ENCODE measurements at regions not wholly inside any gene's neighbourhood (a gene's known extent, or its start where the extent isn't known, plus 50 kb on each side); places are given as distances from the start of the nearest gene placed in this dataset.

- no peak for DNase-seq
These were observed 564.0 kb downstream of the CCER1 start for GRCh38 chr12:90390947-90391346.

- DNase-seq = no peak
These were observed 586.9 kb downstream of the CCER1 start for GRCh38 chr12:90368081-90368480.

- no peak for DNase-seq
These were observed 588.7 kb downstream of the CCER1 start for GRCh38 chr12:90366286-90366685.

- no peak for DNase-seq
These were observed 594.7 kb downstream of the CCER1 start for GRCh38 chr12:90360300-90360699.

GRCh38 chr12:90355711-90356355, 599.1 kb downstream of the CCER1 start:
- no peak for DNase-seq

GRCh38 chr12:90343966-90344365, 611.0 kb downstream of the CCER1 start:
- no peak for DNase-seq

GRCh38 chr12:90342081-90342480, 612.9 kb downstream of the CCER1 start:
- DNase-seq = no peak

- DNase-seq = no peak
These were observed 615.1 kb downstream of the CCER1 start for GRCh38 chr12:90339837-90340236.

GRCh38 chr12:90338365-90338764, 616.6 kb downstream of the CCER1 start:
- DNase-seq = no peak

- DNase-seq = no peak
These were observed 618.0 kb downstream of the CCER1 start for GRCh38 chr12:90337018-90337417.

GRCh38 chr12:90335566-90335965, 619.4 kb downstream of the CCER1 start:
- no peak for DNase-seq

GRCh38 chr12:90333939-90334338, 621.0 kb downstream of the CCER1 start:
- no peak for DNase-seq

- no peak for DNase-seq
These were observed 621.6 kb downstream of the CCER1 start for GRCh38 chr12:90333424-90333823.

GRCh38 chr12:90331821-90332220, 623.2 kb downstream of the CCER1 start:
- no peak for DNase-seq

- DNase-seq = no peak
These were observed 622.6 kb upstream of the ATP2B1 start for GRCh38 chr12:90331262-90331661.

GRCh38 chr12:90327793-90328743, 619.4 kb upstream of the ATP2B1 start:
- no peak for DNase-seq

GRCh38 chr12:90323217-90323616, 614.6 kb upstream of the ATP2B1 start:
- DNase-seq = no peak

GRCh38 chr12:90322006-90322405, 613.4 kb upstream of the ATP2B1 start:
- no peak for DNase-seq

- no peak for DNase-seq
These were observed 612.7 kb upstream of the ATP2B1 start for GRCh38 chr12:90321369-90321768.

- DNase-seq = no peak
These were observed 602.9 kb upstream of the ATP2B1 start for GRCh38 chr12:90311561-90311960.

- DNase-seq = no peak
These were observed 596.7 kb upstream of the ATP2B1 start for GRCh38 chr12:90305379-90305778.

- no peak for DNase-seq
These were observed 595.6 kb upstream of the ATP2B1 start for GRCh38 chr12:90304231-90304630.

- DNase-seq = no peak
These were observed 595.1 kb upstream of the ATP2B1 start for GRCh38 chr12:90303771-90304170.

- no peak for DNase-seq
These were observed 593.0 kb upstream of the ATP2B1 start for GRCh38 chr12:90301561-90302133.

Data from NCI-H510A treated with DMSO at 0.1 percent for 48 hours (cell line).